GM12892 (cell line): ENCODE measurements at regions not wholly inside any gene's neighbourhood (a gene's known extent, or its start where the extent isn't known, plus 50 kb on each side); places are given as distances from the start of the nearest gene placed in this dataset.

ENCODE experiments used
- POLR2AphosphoS5 ChIP-seq: IDR thresholded peaks from 2 replicates; pipeline ENCODE4 v1.6.1; 2011; ENCODE audit warnings: low read depth, low read length, control low read depth
- TAF1 ChIP-seq: IDR thresholded peaks from 2 replicates; pipeline ENCODE4 v1.6.1; 2011; ENCODE audit warnings: low read depth, mild to moderate bottlenecking, control low read depth, low read length, borderline replicate concordance

DNA sequence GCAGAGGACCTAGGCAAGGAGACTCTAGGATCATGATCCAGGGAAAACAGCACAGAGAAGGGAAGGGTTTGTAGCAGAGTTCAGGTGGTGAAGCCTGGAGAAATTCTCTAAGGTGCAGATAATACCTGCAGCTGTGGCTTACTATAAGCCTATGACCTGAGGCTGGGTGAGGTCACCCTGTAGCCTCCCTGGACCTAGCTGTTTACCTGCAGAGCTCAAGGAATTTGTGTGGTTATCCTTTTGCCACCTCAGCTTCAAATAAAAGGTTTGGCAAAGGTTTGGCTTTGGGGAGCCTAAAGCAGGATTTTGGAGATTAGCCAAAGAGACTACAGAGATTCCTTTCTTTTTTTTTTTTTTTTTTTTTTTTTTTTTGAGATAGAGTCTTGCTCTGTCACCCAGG, 79.5 kb upstream of the ZNF648 start:
- TF ChIP-seq TAF1 (no peak), POLR2AphosphoS5 (no peak)
